GM12878 (cell line): ENCODE measurements at regions not wholly inside any gene's neighbourhood (a gene's known extent, or its start where the extent isn't known, plus 50 kb on each side); places are given as distances from the start of the nearest gene placed in this dataset.

Experiments
- ATAC-seq: fragments of 200-7000 bp; cut with Tn5 transposase; 3 replicates; pipeline ENCODE4 v1.9.1; 2020; ENCODE audit warnings: mild to moderate bottlenecking, moderate library complexity
- BruUV-seq: library from RNA; stranded (reverse); fragments of 400-500 nt; replicated peaks from 2 replicates; lab custom pipeline; 2021; lab: Mats Ljungman, UMichigan
- CTCF ChIA-PET: fragments of 300-600 bp; sonication (Branson Sonifier 250); formaldehyde crosslinking; extraction: SDS; loops from one replicate; lab custom pipeline; 2021; ENCODE audit warnings: inconsistent platforms; lab: Yijun Ruan, JAX
- POLR2A ChIA-PET: fragments of 350-600 bp; formaldehyde crosslinking; extraction: SDS; loops from one replicate; lab custom pipeline; 2021; ENCODE audit warnings: inconsistent platforms; lab: Charles Lee
- RAD21 ChIA-PET: fragments of 300-600 bp; sonication (Branson Sonifier 250); formaldehyde crosslinking; loops from one replicate; lab custom pipeline; 2023; ENCODE audit warnings: antibody characterized with exemption; ENCODE audit not compliant: unreplicated experiment; lab: Charles Lee
- SMC1A ChIA-PET: fragments of 300-600 bp; sonication (Branson Sonifier 250); formaldehyde crosslinking; loops from one replicate; lab custom pipeline; 2023; ENCODE audit not compliant: unreplicated experiment, uncharacterized antibody; lab: Charles Lee
- DNase-seq: peaks from one replicate; pipeline ENCODE4 v3.0.0-alpha.2; 2011; ENCODE audit warnings: low read depth, low spot score
- FAIRE-seq: peaks from 3 replicates; lab custom pipeline; 2011; peaks lifted over from hg19 to GRCh38; lab: Jason Lieb, UNC
- H2AFZ ChIP-seq: 2 replicates; pipeline ENCODE4 v1.6.0; 2011; ENCODE audit warnings: low read depth, low read length, control low read depth; ENCODE audit not compliant: control insufficient read depth
- H3K27ac ChIP-seq: 2 replicates; pipeline ENCODE4 v1.5.1; 2011; ENCODE audit warnings: control low read depth; ENCODE audit not compliant: control insufficient read depth, insufficient read depth
- H3K27me3 ChIP-seq, 2 experiments: replicated peaks in 1 of 2; 2 replicates each; pipeline versions ENCODE4 v1.6.0 to v1.6.1; 2011; ENCODE audit warnings: low read length in 1 of 2; ENCODE audit not compliant: control insufficient read depth in 2 of 2, insufficient read depth in 2 of 2
- H3K36me3 ChIP-seq, 2 experiments: 2 replicates each; pipeline ENCODE4 v1.5.1; 2011; ENCODE audit warnings: low read length in 1 of 2; ENCODE audit not compliant: control insufficient read depth in 2 of 2, insufficient read depth in 2 of 2
- H3K4me1 ChIP-seq: 2 replicates; pipeline ENCODE4 v1.6.1; 2011; ENCODE audit warnings: mild to moderate bottlenecking, low read length, moderate library complexity, mixed read lengths; ENCODE audit not compliant: control insufficient read depth, insufficient read depth
- H3K4me2 ChIP-seq: 2 replicates; pipeline ENCODE4 v1.6.0; 2011; ENCODE audit warnings: control low read depth; ENCODE audit not compliant: control insufficient read depth, insufficient read depth
- H3K4me3 ChIP-seq: fragments of 200-600 bp; sonication (generic); 2 replicates; pipeline ENCODE4 v1.5.1; 2016
- H3K79me2 ChIP-seq: 2 replicates; pipeline ENCODE4 v1.6.0; 2011; ENCODE audit warnings: low read length; ENCODE audit not compliant: control insufficient read depth, insufficient read depth
- H3K9ac ChIP-seq: 2 replicates; pipeline ENCODE4 v1.8.0; 2011; ENCODE audit warnings: low read length, control low read depth, mixed read lengths; ENCODE audit not compliant: control insufficient read depth, insufficient read depth
- H3K9me3 ChIP-seq: replicated peaks from 3 replicates; pipeline ENCODE4 v1.5.1; 2011; ENCODE audit warnings: mild to moderate bottlenecking, low read length; ENCODE audit not compliant: control insufficient read depth, insufficient read depth
- H4K20me1 ChIP-seq: 2 replicates; pipeline ENCODE4 v1.6.0; 2011; ENCODE audit not compliant: control insufficient read depth, insufficient read depth
- CBX5 ChIP-seq: sonication (generic); IDR thresholded peaks from 2 replicates; pipeline ENCODE4 v1.6.1; 2016; ENCODE audit warnings: low read depth, moderate library complexity, mild to moderate bottlenecking, inconsistent platforms
- CREB1 ChIP-seq: IDR thresholded peaks from 2 replicates; pipeline ENCODE4 v1.6.1; 2012; ENCODE audit warnings: low read depth, mild to moderate bottlenecking, inconsistent platforms
- HCFC1 ChIP-seq: fragments of 150-350 bp; IDR thresholded peaks from 2 replicates; pipeline ENCODE4 v1.6.1; 2014; ENCODE audit warnings: low read length
- MYB ChIP-seq: fragments of 150-350 bp; IDR thresholded peaks from 2 replicates; pipeline ENCODE4 v1.6.1; 2014; ENCODE audit warnings: mild to moderate bottlenecking, low read depth, low read length, borderline replicate concordance
- PRDM15 ChIP-seq: fragments of 450-650 bp; formaldehyde crosslinking; IDR thresholded peaks from 2 replicates; pipeline ENCODE4 v1.4.0; 2020; ENCODE audit warnings: mild to moderate bottlenecking, moderate library complexity
- SMAD1 ChIP-seq: fragments of 450-650 bp; IDR thresholded peaks from 2 replicates; pipeline ENCODE4 v1.6.1; 2018; ENCODE audit warnings: mild to moderate bottlenecking, low read depth; ENCODE audit not compliant: partially characterized antibody
- SMC3 ChIP-seq: IDR thresholded peaks from 2 replicates; pipeline ENCODE4 v1.6.1; 2011; ENCODE audit warnings: low read length, improper control_type of control experiment, borderline replicate concordance
- ZNF274 ChIP-seq: IDR thresholded peaks from one replicate; pipeline ENCODE4 v1.8.0; 2011; ENCODE audit not compliant: insufficient read length, insufficient read depth
- ZSCAN29 ChIP-seq: fragments of 450-650 bp; IDR thresholded peaks from 2 replicates; pipeline ENCODE4 v1.6.1; 2017; ENCODE audit warnings: mild to moderate bottlenecking, moderate library complexity
- WGBS: methylation state at CpG from one replicate; pipeline ENCODE4 v1.1.6; 2016; ENCODE audit warnings: low lambda C conversion rate; ENCODE audit not compliant: insufficient replicate concordance, insufficient coverage; ENCODE audit errors: missing lambda C conversion rate; 5-methylcytosine and 5-hydroxymethylcytosine counted together
- in situ Hi-C: fragments of 300-500 bp; cut with MboI; formaldehyde crosslinking; loops from 9 replicates; pipeline ENCODE4 v1.14.3; 2018; ENCODE audit warnings: mixed read lengths
- intact Hi-C: fragments of 100-400 bp; cut with micrococcal nuclease; formaldehyde crosslinking; loops from one replicate; pipeline ENCODE4 v1.14.2; 2022; ENCODE audit not compliant: unreplicated experiment

GRCh38 chr9:104351726-104352125 is 152.3 kb upstream of the OR13F1 start (continued):
- no peak for TF ChIP-seq PRDM15 (CRISPR knock-in tag)
- TF ChIP-seq ZSCAN29 = no peak
- no peak for TF ChIP-seq SMC3

- no peaks in the 10 kb centered on the region for H4K20me1 ChIP-seq
- no peak overlapping the region for H3K9ac ChIP-seq
- CTCF ChIA-PET = no interaction called here
- H3K79me2 ChIP-seq = no peaks in the 10 kb centered on the region
- H3K27me3 ChIP-seq = no peaks in the 10 kb centered on the region
- ATAC-seq (no peak), FAIRE-seq (no peak), DNase-seq (no peak)
- no TSS peak for BruUV-seq
- SMC1A ChIA-PET = no interaction called here
- H3K9me3 ChIP-seq = no peaks in the 10 kb centered on the region
- H3K27ac ChIP-seq = no peak overlapping the region
- TF ChIP-seq MYB (no peak), HCFC1 (no peak), ZNF274 (no peak), CBX5 (no peak), SMAD1 (no peak), CREB1 (no peak)
- no peaks in the 10 kb centered on the region for H3K4me1 ChIP-seq
- H3K36me3 ChIP-seq = no peaks in the 10 kb centered on the region
- in situ Hi-C loops (no loop called here), intact Hi-C loops (no loop called here)
- WGBS = 65% methylated on average over 11 of the region's 11 CpGs
- POLR2A ChIA-PET = no interaction called here
- H3K4me2 ChIP-seq = no peak overlapping the region
- no peak overlapping the region for H2AFZ ChIP-seq
- H3K4me3 ChIP-seq = no peak overlapping the region
- RAD21 ChIA-PET = no interaction called here
Observed at GRCh38 chr9:104361207-104361606, 142.9 kb upstream of the OR13F1 start.
